Neural cell (in vitro differentiated cells): ENCODE measurements at regions not wholly inside any gene's neighbourhood (a gene's known extent, or its start where the extent isn't known, plus 50 kb on each side); places are given as distances from the start of the nearest gene placed in this dataset.

ENCODE experiments used
- H2AFZ ChIP-seq: fragments of 200-600, 300-800 bp; sonication (generic), shearing (Covaris generic); 2 replicates; pipeline ENCODE4 v1.6.0; 2014; ENCODE audit warnings: low read depth, mild to moderate bottlenecking, antibody characterized with exemption, low read length, moderate library complexity
- H3F3A ChIP-seq: fragments of 200-600 bp; shearing (Covaris generic); 2 replicates; pipeline ENCODE4 v1.6.1; 2016; ENCODE audit warnings: mild to moderate bottlenecking, moderate library complexity, mixed read lengths, antibody characterized with exemption, low read length; ENCODE audit not compliant: insufficient read depth, poor library complexity, severe bottlenecking
- H3K27ac ChIP-seq: fragments of 200-600, 300-800 bp; sonication (generic), shearing (Covaris generic); 2 replicates; pipeline ENCODE4 v1.5.1; 2014; ENCODE audit warnings: mild to moderate bottlenecking, low read length, moderate library complexity
- H3K27me3 ChIP-seq: fragments of 300-800, 200-600 bp; sonication (generic), shearing (Covaris generic); 2 replicates; pipeline ENCODE4 v1.6.0; 2014; ENCODE audit warnings: mild to moderate bottlenecking, low read depth, low read length, moderate library complexity; ENCODE audit not compliant: insufficient read depth
- H3K36me3 ChIP-seq: fragments of 300-800, 200-600 bp; sonication (generic), shearing (Covaris generic); 2 replicates; pipeline ENCODE4 v1.5.1; 2014; ENCODE audit warnings: mild to moderate bottlenecking, antibody characterized with exemption, low read length, moderate library complexity; ENCODE audit not compliant: insufficient read depth
- H3K4me2 ChIP-seq: fragments of 300-800, 200-600 bp; sonication (generic), shearing (Covaris generic); 2 replicates; pipeline ENCODE4 v1.6.0; 2014; ENCODE audit warnings: mild to moderate bottlenecking, low read length
- H3K4me3 ChIP-seq: fragments of 300-800, 200-600 bp; sonication (generic), shearing (Covaris generic); 2 replicates; pipeline ENCODE4 v1.5.1; 2014; ENCODE audit warnings: mild to moderate bottlenecking, low read length, moderate library complexity
- H3K79me2 ChIP-seq: fragments of 200-600 bp; shearing (Covaris generic); replicated peaks from 2 replicates; pipeline ENCODE4 v1.6.0; 2014; ENCODE audit warnings: mild to moderate bottlenecking, low read length, moderate library complexity; ENCODE audit not compliant: insufficient read depth
- H3K9ac ChIP-seq: fragments of 300-800, 200-600 bp; sonication (generic), shearing (Covaris generic); 2 replicates; pipeline ENCODE4 v1.6.1; 2016; ENCODE audit warnings: mild to moderate bottlenecking, low read length, mixed read lengths
- H3K9me2 ChIP-seq: fragments of 200-600 bp; shearing (Covaris generic); 2 replicates; pipeline ENCODE4 v1.6.1; 2016; ENCODE audit warnings: mild to moderate bottlenecking, low read length, mixed read lengths; ENCODE audit not compliant: insufficient read depth
- H3K9me3 ChIP-seq: fragments of 200-600, 300-800 bp; sonication (generic), shearing (Covaris generic); 2 replicates; pipeline ENCODE4 v1.6.1; 2016; ENCODE audit warnings: mild to moderate bottlenecking, mixed run types, low read length, moderate library complexity, mixed read lengths
- H4K20me1 ChIP-seq: fragments of 200-600 bp; shearing (Covaris generic); 2 replicates; pipeline ENCODE4 v1.6.1; 2016; ENCODE audit warnings: mild to moderate bottlenecking, mixed run types; ENCODE audit not compliant: insufficient read depth
- CTCF ChIP-seq: fragments of 450-650 bp; IDR thresholded peaks from 2 replicates; pipeline ENCODE4 v1.5.1; 2014; ENCODE audit warnings: antibody characterized with exemption, mild to moderate bottlenecking, moderate library complexity; ENCODE audit not compliant: poor library complexity, severe bottlenecking
- EP300 ChIP-seq: fragments of 450-650 bp; conservative IDR thresholded peaks from 2 replicates; pipeline ENCODE4 v1.6.1; 2014; ENCODE audit warnings: antibody characterized with exemption, mild to moderate bottlenecking, moderate library complexity; ENCODE audit not compliant: poor library complexity, severe bottlenecking
- EZH2 ChIP-seq: fragments of 200-600, 300-800 bp; shearing (Covaris generic), sonication (generic); IDR thresholded peaks from 2 replicates; pipeline ENCODE4 v1.6.1; 2014; ENCODE audit warnings: antibody characterized with exemption, low read length, borderline replicate concordance, mild to moderate bottlenecking; ENCODE audit not compliant: insufficient read depth, poor library complexity, severe bottlenecking
- MXI1 ChIP-seq: fragments of 450-650 bp; conservative IDR thresholded peaks from 2 replicates; pipeline ENCODE4 v1.6.1; 2014; ENCODE audit warnings: antibody characterized with exemption, mild to moderate bottlenecking; ENCODE audit not compliant: poor library complexity, severe bottlenecking
- POLR2AphosphoS5 ChIP-seq: IDR thresholded peaks from 2 replicates; pipeline ENCODE4 v1.6.1; 2012
- RAD21 ChIP-seq: fragments of 450-650 bp; conservative IDR thresholded peaks from 2 replicates; pipeline ENCODE4 v1.6.1; 2014; ENCODE audit warnings: antibody characterized with exemption, mild to moderate bottlenecking, moderate library complexity
- REST ChIP-seq: IDR thresholded peaks from 2 replicates; pipeline ENCODE4 v1.6.1; 2012; ENCODE audit warnings: borderline replicate concordance
- SMC3 ChIP-seq: fragments of 450-650 bp; conservative IDR thresholded peaks from 2 replicates; pipeline ENCODE4 v1.6.1; 2014; ENCODE audit warnings: antibody characterized with exemption, mild to moderate bottlenecking, moderate library complexity; ENCODE audit not compliant: poor library complexity
- TAF1 ChIP-seq: IDR thresholded peaks from 2 replicates; pipeline ENCODE4 v1.6.1; 2012; ENCODE audit warnings: low read depth

- Histone ChIP-seq H3K79me2 (no peaks in the 10 kb centered on the region), H3K36me3 (no peaks in the 10 kb centered on the region), H4K20me1 (no peaks in the 10 kb centered on the region), H3K4me2 (no peak overlapping the region), H2AFZ (no peak overlapping the region), H3K4me3 (no peak overlapping the region), H3K27ac (no peak overlapping the region), H3K9me3 (no peaks in the 10 kb centered on the region), H3K27me3 (no peaks in the 10 kb centered on the region), H3K9me2 (no peaks in the 10 kb centered on the region), H3F3A (no peaks in the 10 kb centered on the region), H3K9ac (no peak overlapping the region)
- TF ChIP-seq TAF1: no peak
- no peak for TF ChIP-seq EZH2
- TF ChIP-seq REST: no peak
- no peak for TF ChIP-seq CTCF
- TF ChIP-seq SMC3: no peak
- TF ChIP-seq EP300: no peak
- TF ChIP-seq MXI1: no peak
- no peak for TF ChIP-seq POLR2AphosphoS5
- no peak for TF ChIP-seq RAD21
Measured at GRCh38 chr18:39752351-39752750, 2186.8 kb upstream of the CELF4 start.

- H3K9me2 ChIP-seq: no peaks in the 10 kb centered on the region
Measured at GRCh38 chr18:39751921-39752320, 2186.3 kb upstream of the CELF4 start.

More at GRCh38 chr18:39751921-39752320, 2186.3 kb upstream of the CELF4 start:
- Histone ChIP-seq H3K9ac (no peak overlapping the region), H3K4me3 (no peak overlapping the region), H4K20me1 (no peaks in the 10 kb centered on the region), H3K4me2 (no peak overlapping the region), H2AFZ (no peak overlapping the region), H3K9me3 (no peaks in the 10 kb centered on the region), H3K79me2 (no peaks in the 10 kb centered on the region), H3K27ac (no peak overlapping the region), H3K27me3 (no peaks in the 10 kb centered on the region), H3K36me3 (no peaks in the 10 kb centered on the region), H3F3A (no peaks in the 10 kb centered on the region)
- TF ChIP-seq TAF1 (no peak), CTCF (no peak), RAD21 (no peak), POLR2AphosphoS5 (no peak), MXI1 (no peak), SMC3 (no peak), REST (no peak), EZH2 (no peak), EP300 (no peak)
